HEK293T (cell line): ENCODE measurements at regions not wholly inside any gene's neighbourhood (a gene's known extent, or its start where the extent isn't known, plus 50 kb on each side); places are given as distances from the start of the nearest gene placed in this dataset.

Experiments
- CTCF ChIA-PET: fragments of 350-600 bp; formaldehyde crosslinking; extraction: SDS; loops from one replicate; lab custom pipeline; 2021; ENCODE audit warnings: antibody characterized with exemption, inconsistent platforms; lab: Yijun Ruan, JAX
- POLR2A ChIA-PET: fragments of 350-600 bp; formaldehyde crosslinking; extraction: SDS; loops from one replicate; lab custom pipeline; 2020; ENCODE audit warnings: antibody characterized with exemption, inconsistent platforms; lab: Yijun Ruan, JAX
- DNase-seq: peaks from one replicate; pipeline ENCODE4 v3.0.0; 2012; ENCODE audit warnings: mixed read lengths; ENCODE audit errors: extremely low spot score
- ARNT ChIP-seq: fragments of 450-650 bp; IDR thresholded peaks from 2 replicates; pipeline ENCODE4 v1.6.1; 2017; ENCODE audit warnings: mild to moderate bottlenecking
- BHLHE40 ChIP-seq: fragments of 450-650 bp; IDR thresholded peaks from 2 replicates; pipeline ENCODE4 v1.6.1; 2016; ENCODE audit warnings: mild to moderate bottlenecking, moderate library complexity, borderline replicate concordance
- CTBP1 ChIP-seq: fragments of 450-650 bp; IDR thresholded peaks from 2 replicates; pipeline ENCODE4 v1.6.1; 2016; ENCODE audit warnings: borderline replicate concordance
- ELF4 ChIP-seq: fragments of 450-650 bp; IDR thresholded peaks from 2 replicates; pipeline ENCODE4 v1.6.1; 2017; ENCODE audit warnings: antibody characterized with exemption
- FOXA1 ChIP-seq: fragments of 450-650 bp; IDR thresholded peaks from 2 replicates; pipeline ENCODE4 v1.6.1; 2016; ENCODE audit warnings: mild to moderate bottlenecking
- FOXK2 ChIP-seq: fragments of 450-650 bp; IDR thresholded peaks from 2 replicates; pipeline ENCODE4 v1.6.1; 2016; ENCODE audit warnings: mild to moderate bottlenecking
- FOXM1 ChIP-seq: fragments of 450-650 bp; IDR thresholded peaks from 2 replicates; pipeline ENCODE4 v1.6.1; 2017; ENCODE audit warnings: mild to moderate bottlenecking, borderline replicate concordance
- HDGF ChIP-seq: fragments of 450-650 bp; IDR thresholded peaks from 2 replicates; pipeline ENCODE4 v1.6.1; 2017; ENCODE audit warnings: antibody characterized with exemption, borderline replicate concordance
- L3MBTL2 ChIP-seq: fragments of 450-650 bp; conservative IDR thresholded peaks from 2 replicates; pipeline ENCODE4 v1.6.1; 2016; ENCODE audit warnings: mild to moderate bottlenecking
- LEF1 ChIP-seq: fragments of 450-650 bp; IDR thresholded peaks from 2 replicates; pipeline ENCODE4 v1.6.1; 2017; ENCODE audit warnings: mild to moderate bottlenecking, borderline replicate concordance
- NFRKB ChIP-seq: fragments of 450-650 bp; IDR thresholded peaks from 2 replicates; pipeline ENCODE4 v1.6.1; 2016; ENCODE audit warnings: mild to moderate bottlenecking, moderate library complexity
- SP1 ChIP-seq: fragments of 450-650 bp; IDR thresholded peaks from 2 replicates; pipeline ENCODE4 v1.6.1; 2017
- SUZ12 ChIP-seq: fragments of 450-650 bp; IDR thresholded peaks from 2 replicates; pipeline ENCODE4 v1.6.1; 2016; ENCODE audit warnings: mild to moderate bottlenecking
- TARDBP ChIP-seq: fragments of 450-650 bp; IDR thresholded peaks from 2 replicates; pipeline ENCODE4 v1.6.1; 2016
- ZNF384 ChIP-seq: fragments of 450-650 bp; IDR thresholded peaks from 2 replicates; pipeline ENCODE4 v1.6.1; 2016
- TF ChIP-seq, protein P1 (sequence below): fragments of 450-650 bp; IDR thresholded peaks from 2 replicates; pipeline ENCODE4 v1.6.1; 2016

DNA sequence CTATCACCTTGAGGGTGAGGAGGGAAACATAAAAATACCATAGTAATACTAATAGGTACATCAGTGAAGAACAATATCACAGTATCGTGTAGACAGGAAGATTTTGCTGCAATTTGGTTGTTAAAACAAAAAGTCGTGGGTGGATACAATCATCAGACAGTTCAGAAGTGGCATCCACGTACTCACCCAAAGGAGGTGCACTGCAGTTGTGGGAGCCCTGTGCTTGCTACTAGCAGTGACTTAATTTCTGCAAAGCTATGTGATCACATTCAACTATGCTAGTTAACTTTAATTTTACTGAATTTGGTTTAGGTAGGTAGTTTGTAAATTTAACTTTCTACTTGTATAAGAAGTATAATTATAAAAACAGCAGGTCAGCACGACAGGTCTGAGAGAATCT, 188.2 kb upstream of the SGK1 start:
- CTCF ChIA-PET = no interaction called here
- TF ChIP-seq, protein P1, sequence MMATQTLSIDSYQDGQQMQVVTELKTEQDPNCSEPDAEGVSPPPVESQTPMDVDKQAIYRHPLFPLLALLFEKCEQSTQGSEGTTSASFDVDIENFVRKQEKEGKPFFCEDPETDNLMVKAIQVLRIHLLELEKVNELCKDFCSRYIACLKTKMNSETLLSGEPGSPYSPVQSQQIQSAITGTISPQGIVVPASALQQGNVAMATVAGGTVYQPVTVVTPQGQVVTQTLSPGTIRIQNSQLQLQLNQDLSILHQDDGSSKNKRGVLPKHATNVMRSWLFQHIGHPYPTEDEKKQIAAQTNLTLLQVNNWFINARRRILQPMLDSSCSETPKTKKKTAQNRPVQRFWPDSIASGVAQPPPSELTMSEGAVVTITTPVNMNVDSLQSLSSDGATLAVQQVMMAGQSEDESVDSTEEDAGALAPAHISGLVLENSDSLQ = no peak
- TF ChIP-seq L3MBTL2 (no peak), HDGF (no peak), SUZ12 (no peak), ZNF384 (no peak), CTBP1 (no peak), NFRKB (no peak), SP1 (no peak), FOXM1 (no peak), FOXK2 (no peak), TARDBP (no peak), BHLHE40 (no peak), FOXA1 (no peak), LEF1 (no peak), ARNT (no peak), ELF4 (no peak)
- DNase-seq = no peak
- POLR2A ChIA-PET = no interaction called here

DNA sequence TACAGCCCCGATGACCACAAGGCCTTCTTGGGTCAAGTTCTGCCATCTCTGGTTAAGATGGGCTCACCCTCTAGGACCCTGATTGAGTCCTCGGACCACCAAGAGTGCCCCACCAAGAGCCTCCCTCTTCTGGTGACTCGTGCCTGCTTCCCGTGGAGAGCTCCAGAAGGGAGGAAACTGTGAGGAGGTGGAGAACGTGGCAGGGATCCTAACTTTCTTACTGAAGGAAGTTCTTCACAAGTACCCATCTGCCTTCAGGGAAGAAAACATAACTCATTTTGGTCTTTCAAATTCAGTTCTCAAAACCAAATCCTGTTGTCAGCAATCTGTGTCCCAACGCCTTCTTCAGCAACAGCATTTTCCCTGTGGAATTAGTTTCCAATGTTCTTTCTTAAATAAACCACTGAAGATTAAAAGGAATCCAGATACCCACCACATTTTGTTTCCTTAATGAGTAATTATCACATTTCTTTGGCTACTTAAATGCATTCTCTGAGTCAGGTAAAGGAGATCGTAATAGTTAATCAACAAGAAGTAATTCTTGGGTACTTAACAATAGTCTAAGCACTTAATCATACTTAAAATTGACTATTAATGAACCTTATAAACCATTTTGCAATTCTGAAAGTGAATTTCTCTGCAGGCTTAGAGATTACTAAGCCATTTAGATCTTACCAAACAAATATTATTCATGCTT, 185.8 kb upstream of the SGK1 start:
- TF ChIP-seq FOXA1 (no peak), SP1 (no peak), NFRKB (no peak), ZNF384 (no peak), BHLHE40 (no peak), L3MBTL2 (no peak), TARDBP (no peak), ELF4 (no peak), ARNT (no peak), CTBP1 (no peak), SUZ12 (no peak), FOXK2 (no peak), HDGF (no peak), LEF1 (no peak), FOXM1 (no peak)
- TF ChIP-seq, protein P1 = no peak
- POLR2A ChIA-PET = no interaction called here
- no peak for DNase-seq
- CTCF ChIA-PET = interaction anchor here (0.7 to 1.2 kb wide), 2 partner anchors 137 to 586 kb away, joined by 3 to 5 read pairs; no protein-coding TSS in a partner anchor

DNA sequence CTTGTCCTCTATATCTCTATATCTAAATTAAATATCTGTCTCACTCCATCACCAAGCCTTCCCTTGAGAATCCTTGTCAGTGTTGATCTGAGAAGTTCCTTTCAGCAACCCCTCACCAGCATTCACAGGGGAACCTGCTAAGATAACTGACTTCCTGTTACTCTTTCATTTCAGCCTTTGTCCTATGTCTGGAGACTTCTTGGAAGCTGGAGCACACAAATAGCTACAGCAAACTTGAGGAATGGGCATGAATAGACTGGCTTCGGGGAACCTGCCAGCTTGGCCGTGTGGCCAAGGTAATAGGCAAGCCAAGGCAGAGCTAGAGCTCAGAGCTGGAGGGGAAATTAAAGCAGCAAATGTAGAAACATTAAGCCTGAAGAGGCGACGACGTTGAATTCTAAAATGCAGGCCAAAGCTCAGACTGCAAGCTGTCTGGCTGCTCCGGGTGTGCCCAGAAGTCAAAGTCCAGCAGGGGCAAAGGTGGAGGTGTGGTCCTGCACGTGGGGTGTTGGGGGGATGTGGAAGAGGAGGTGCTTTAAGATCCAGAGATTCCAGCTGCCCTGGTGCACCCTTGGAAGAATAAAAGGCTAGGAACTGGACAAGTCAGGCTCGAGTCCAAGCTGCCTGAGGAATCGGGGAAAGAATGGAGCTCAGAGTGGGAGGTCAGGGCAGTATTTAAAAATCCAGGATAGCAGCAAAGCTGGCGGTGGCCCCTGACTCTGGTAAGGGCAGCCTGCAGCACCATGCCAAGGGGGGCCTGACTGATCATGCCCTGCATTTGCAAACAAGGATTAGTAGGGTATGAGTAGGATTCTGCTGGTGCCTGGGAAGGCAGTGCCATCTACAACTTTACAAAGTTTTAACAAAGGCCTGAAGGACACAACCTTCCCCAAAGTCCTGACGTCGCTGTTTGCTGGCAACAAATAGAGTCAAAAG, 185.0 kb upstream of the SGK1 start:
- ChIA-PET CTCF (interaction anchor here (0.7 kb wide), 1 partner anchor 587 kb away, joined by 3 read pairs; no protein-coding TSS in a partner anchor), POLR2A (no interaction called here)
- DNase-seq = no peak
- no peak for TF ChIP-seq SP1
- TF ChIP-seq, protein P1 = no peak
- no peak for TF ChIP-seq SUZ12
- TF ChIP-seq ARNT = no peak
- no peak for TF ChIP-seq LEF1
- no peak for TF ChIP-seq TARDBP
- no peak for TF ChIP-seq ELF4
- no peak for TF ChIP-seq NFRKB

DNA sequence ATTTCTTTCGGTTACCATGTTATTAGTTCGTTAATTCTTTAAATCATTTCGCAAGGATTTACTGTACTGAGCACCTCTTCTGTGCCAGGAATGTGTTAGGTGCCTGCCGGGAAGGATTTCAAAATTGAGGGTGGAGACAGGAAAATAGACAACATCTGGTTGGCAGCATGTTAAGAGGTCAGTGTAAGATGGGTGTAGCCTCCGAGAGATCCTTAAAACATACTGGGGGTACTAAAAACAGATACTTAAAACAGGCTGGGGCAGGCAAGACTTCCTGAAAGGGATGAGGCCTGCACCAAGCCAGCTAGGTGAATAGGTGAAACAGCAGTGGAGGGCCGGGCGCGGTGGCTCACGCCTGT, 178.0 kb upstream of the SGK1 start:
- ChIA-PET POLR2A (no interaction called here), CTCF (no interaction called here)
- TF ChIP-seq L3MBTL2 = no peak
- TF ChIP-seq, protein P1 = no peak
- no peak for TF ChIP-seq SUZ12
- no peak for TF ChIP-seq BHLHE40
- no peak for TF ChIP-seq FOXA1
- no peak for TF ChIP-seq FOXM1
- TF ChIP-seq HDGF = no peak
- no peak for TF ChIP-seq TARDBP
- TF ChIP-seq NFRKB = no peak
- no peak for TF ChIP-seq ELF4
- no peak for DNase-seq

DNA sequence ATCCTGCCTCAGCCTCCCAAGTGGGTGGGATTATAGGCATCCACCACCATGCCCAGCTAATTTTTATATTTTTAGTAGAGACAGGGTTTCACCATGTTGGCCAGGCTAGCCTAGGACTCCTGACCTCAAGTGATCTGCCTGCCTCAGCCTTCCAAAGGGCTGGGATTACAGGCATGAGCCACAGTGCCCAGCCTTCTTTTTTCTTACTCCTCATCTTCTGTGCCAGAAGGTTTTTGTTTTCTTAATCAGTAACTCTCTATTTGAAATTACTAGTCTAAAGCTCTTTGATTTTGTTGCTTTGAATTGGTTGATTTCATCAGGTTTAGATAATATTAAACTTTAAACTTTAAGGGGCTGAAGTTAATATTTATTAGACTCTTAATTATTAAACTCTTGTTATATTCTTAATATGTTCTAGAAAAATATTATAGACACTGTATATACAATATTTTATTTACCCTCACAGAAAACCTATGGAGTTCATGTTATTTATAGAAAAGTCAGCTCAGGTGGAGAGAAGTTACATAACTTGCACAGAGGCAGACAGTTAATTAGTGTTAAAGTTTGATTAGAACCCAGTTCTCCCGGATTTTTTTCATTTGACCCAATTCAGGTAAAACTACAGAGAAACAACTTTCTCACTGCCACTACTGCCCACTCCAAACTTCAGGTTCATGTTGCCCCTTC, 177.4 kb upstream of the SGK1 start:
- POLR2A ChIA-PET = no interaction called here
- CTCF ChIA-PET = no interaction called here
- TF ChIP-seq ARNT = no peak
- no peak for TF ChIP-seq L3MBTL2
- TF ChIP-seq FOXK2 = no peak
- TF ChIP-seq CTBP1 = no peak
- no peak for TF ChIP-seq SP1
- no peak for TF ChIP-seq TARDBP
- no peak for TF ChIP-seq BHLHE40
- TF ChIP-seq, protein P1 = no peak
- TF ChIP-seq ELF4 = no peak
- no peak for TF ChIP-seq FOXM1
- no peak for TF ChIP-seq HDGF
- TF ChIP-seq SUZ12 = no peak
- no peak for TF ChIP-seq NFRKB
- TF ChIP-seq ZNF384 = no peak
- no peak for TF ChIP-seq FOXA1
- no peak for TF ChIP-seq LEF1

More for the DNA sequence above, 177.4 kb upstream of the SGK1 start:
- DNase-seq = no peak
